COR-L47 (cell line): ENCODE measurements at regions not wholly inside any gene's neighbourhood (a gene's known extent, or its start where the extent isn't known, plus 50 kb on each side); places are given as distances from the start of the nearest gene placed in this dataset.
A peak's percentile ranks its signal among the peaks of the same experiment; 100 is the strongest.

Experiments used
- DNase-seq: peaks from one replicate; lab custom pipeline; 2025; lab: John Stamatoyannopoulos, UW

DNA sequence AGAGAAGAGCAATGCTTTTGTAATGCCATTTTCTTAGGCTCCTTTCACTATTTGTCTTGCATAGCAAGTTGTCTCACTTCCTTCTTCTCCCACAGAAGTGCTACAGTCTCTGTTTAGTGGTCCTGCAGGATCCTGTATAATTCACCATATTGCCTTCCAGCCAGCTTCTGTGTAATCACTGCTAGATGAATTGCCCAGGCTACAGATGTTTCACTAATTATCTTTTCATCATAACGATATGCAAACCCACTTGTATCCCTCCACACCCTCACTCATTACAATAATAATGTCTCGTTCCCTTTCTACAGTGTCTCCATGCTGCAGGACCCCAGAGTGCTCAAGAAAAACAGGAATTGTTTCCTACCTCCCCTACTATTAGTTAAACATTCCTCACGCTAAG is 402.9 kb downstream of the TBL1XR1 start:
- no peak for DNase-seq

DNA sequence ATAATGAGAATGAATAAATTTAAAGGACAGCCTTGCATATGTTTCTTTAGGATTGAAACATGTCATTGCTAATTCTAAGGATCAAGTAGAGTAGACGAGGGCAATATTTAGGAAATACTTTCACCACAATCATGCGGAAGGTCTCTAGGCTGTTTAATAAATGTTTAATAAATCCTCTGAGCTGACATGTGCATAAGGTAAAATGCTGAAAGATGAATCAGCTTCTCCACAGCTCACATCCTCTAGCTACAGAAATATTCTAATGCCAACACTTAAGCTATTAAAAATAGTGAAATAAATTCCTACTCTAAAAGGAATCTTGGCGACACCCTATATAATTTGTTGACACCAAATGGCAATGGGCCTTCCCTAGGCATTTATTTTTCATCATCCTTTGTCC is 407.3 kb downstream of the TBL1XR1 start:
- DNase-seq = no peak

DNA sequence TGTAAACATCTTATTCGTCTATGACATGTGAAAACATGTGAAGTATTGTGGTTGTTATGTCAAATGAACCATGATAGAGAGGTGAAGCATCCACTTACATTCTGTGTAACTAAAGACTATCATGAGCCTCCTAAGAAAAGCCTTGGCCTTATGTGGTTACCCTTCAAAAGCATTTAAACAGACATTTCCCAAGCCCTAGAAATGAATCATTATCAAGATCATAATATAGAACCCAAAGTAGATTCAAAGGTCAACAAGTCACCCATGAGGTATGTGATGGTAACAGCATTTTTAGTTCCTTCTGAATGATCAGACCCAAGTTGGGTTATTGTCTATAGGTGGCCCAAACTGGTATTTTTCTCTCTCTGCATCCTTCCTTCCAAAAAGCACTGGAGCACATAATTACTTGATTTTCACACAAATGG is 408.0 kb downstream of the TBL1XR1 start:
- no peak for DNase-seq

DNA sequence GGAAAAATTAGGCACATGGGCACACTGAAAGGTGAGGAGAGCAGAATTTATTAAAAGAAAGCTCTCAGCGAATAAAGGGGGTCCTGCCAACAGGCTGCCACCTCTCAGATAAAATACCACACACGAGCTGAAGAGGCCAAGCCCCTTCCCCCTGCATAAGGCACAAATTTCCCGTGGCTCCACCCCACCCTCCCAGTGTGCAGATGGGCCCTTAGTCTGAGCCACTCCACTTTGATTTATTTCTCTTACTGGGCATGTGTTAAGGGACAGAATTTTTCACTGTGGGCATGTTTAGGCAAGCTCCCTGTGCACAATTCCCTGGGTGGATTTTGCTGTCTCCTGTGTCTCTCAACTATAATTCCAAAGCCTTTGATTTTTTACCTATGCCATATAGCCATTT is 409.8 kb downstream of the TBL1XR1 start:
- no peak for DNase-seq

DNA sequence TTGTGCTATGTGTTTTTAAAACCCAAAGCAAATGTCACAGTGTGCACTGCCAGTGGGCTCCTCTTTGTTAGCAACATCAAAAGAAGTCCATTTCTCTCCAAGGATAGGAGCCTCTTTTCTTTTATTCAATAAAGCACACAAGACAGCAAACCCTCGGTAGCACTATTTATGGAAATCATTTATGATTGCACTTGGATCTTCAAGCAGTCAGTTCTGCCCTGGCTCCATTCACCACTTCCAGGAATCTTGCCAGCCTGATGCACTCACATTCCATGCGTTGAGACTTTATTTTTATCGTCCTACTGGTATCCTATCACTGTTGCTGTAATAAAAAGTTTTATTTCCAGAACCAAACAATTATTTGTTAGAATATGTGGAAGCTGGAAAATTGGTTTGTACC is 412.1 kb downstream of the TBL1XR1 start:
- no peak for DNase-seq

DNA sequence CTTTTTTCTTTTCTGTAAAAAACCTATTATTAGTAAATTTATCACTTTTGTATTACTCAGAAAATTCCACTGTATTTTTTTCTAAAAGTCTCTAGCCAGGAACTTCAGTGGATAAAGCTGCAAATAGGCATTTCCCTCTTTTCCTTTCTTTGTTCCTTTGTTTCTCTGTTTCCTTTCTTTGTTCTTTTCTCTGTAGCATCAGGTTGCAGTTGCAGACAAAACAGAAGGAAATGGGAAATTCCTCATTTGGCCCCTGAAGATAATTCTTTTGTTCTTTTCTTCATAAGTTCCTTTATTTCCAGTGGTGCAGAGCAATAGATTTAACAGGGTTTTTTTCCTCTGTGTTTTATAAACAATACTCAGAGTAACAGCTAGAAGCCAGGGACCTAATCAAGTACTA is 416.5 kb downstream of the TBL1XR1 start:
- DNase-seq = no peak

DNA sequence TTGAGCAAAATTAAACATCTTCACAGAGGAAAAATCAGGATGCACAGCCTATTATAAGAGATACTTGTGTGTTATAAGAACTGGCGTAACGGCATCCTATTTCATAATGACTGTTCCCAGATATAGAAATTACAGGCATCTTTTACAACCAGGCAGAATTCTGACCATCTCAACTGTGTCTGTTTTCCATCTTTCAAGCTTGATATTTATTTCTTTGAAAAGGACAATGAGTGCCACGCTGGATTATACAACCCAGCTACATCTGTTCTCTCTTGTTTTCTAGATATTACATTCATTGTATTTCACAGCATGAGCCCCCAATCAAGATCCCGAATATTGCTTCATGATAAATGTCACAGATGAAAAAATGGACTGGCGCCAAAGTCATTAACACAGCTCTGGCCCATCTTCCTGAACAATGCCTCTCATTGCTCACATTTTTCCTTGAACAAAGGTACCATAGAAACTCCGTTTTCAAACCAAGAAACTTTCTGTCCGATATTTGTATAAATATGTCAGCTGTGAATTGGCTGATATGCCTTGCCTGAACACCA is 420.6 kb downstream of the TBL1XR1 start:
- DNase-seq = peak; percentile 99

DNA sequence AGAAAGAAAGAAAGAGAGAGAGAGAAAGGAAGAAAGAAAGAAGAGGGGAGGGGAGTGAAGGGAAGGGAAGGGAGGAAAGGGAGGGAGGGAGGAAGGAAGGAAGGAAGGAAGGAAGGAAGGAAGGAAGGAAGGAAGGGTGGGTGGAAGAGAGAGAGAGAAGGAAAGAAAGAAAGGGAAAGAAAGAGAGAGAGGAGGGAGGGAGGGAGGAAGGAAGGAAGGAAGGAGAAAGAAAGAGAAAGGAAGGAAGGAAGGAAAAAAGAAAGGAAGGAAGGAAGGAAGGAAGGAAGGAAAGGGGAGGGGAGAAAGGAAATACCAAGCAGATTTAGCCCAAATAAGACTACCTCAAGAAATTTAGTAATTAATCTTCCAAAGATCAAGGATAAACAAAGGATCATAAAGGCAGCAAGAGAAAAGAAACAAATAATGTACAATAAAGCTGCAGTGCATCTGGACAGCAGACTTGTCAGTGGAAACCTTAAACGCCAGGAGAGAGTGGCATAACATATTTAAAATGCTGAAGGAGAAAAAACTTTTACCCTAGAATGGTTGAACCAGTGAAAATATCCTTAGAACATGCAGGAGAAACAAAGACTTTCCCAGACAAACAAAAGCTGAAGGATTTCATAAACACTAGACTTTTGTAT is 427.6 kb downstream of the TBL1XR1 start:
- no peak for DNase-seq

DNA sequence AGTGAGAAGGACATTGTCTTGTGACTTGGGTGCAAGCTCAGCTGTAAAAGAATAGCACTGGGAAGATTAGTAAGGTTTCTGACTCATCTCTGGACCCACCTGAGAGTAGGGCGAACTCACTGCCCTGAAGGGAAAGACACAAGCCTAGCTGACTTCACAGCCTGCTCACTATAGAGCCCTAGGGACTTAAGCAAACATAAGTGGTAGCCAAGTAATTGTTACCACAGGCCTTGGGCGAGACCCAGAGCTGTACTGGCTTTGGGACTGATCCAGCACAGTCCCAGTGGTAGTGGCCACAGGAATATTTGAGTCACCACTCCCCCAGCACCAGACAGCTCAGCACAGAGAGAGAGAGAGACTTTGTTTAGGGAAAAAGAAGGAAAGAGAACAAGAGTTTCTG is 429.9 kb downstream of the TBL1XR1 start:
- no peak for DNase-seq

DNA sequence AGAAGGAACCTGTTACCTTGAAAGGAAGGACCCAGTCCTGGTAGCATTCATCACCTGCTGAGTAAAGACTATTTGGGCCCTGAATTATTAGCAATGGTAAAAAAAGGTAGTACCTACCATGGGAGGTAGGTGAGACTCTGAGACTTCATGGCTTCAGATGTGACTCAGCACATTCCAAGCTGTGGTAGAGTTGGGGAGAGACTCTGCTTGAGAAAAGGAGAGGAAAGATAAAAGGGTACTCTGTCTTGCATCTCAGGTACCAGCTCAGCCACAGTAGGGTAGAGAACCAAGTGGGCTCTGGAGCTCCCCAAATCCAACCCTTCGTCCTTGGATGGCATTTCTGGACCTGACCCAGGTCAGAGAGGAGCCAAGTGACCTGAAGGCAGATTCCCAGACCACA is 430.4 kb downstream of the TBL1XR1 start:
- no peak for DNase-seq

DNA sequence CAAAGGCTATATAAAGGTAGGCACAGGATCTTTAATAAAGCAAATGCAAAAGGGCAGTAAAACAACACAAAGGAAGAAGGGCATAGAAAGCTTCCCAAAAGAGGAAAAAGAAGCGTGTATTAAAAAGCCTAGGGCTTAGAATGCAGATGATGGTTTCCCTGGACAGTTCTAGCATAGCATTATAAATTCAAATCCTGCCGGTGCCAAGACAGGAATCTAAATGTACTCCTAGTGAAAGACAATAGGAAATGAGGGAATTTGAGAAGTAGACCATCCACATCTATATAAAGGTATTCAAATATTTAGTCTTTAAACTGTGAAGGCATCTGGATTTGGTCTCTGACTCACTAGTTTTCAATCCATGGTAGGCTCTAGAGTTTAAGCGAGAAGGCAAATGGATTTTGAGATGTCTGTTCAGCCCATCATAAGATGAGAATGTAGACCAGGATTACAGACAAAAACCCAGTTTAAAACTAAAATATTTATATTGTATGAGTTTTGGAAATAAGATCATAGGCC is 431.8 kb downstream of the TBL1XR1 start:
- no peak for DNase-seq

DNA sequence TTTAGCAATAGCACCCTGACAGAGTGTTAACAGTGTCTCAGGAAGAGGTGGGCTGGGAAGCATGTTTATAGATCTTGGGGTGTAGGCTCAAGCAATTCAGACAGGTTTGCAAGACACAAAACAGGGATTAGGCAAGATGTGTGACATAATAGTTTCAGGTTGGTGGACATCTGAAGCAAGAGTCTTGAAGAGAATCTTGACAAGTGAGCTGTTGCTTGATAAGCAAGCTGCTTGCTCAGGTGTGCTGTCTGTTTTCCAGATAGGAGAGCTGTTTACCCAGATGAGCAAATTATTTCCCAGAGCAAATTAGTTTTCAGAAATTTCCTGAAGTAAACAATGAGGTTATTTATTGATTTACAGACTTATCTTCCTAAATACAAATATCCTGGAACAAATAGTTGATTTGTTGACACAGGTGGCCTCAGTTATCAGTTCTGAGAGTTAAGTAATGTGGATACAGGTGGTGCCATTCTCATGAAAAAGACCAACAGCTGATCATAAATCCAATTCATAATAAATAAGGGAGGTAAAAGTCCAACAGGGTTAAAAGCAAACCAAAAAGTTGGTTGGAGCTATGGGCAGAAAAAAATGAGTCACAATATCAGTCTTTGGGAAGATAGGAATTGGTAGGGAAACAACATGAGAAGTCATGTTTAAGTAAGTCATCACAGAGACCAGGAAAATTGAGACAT is 437.3 kb downstream of the TBL1XR1 start:
- DNase-seq = peak; percentile 16

DNA sequence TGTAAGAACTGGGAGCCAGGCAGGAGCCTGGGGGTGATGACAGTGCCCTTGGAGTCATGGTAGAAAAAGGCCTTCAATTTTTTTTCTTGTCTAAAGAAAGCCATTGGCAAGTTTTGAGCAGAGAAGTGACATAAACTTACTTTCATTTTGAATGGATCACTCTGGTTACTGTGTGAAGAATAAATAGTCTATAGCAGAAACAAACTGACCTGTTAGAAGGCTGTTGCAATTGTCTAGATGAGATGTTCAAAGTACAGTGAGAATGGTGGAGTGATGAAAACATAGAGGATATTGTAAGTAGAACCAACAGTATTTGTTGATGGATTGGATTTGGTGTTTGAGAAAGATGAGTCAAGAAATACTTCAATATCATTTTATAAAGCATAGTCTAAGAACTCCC is 439.9 kb downstream of the TBL1XR1 start:
- no peak for DNase-seq

DNA sequence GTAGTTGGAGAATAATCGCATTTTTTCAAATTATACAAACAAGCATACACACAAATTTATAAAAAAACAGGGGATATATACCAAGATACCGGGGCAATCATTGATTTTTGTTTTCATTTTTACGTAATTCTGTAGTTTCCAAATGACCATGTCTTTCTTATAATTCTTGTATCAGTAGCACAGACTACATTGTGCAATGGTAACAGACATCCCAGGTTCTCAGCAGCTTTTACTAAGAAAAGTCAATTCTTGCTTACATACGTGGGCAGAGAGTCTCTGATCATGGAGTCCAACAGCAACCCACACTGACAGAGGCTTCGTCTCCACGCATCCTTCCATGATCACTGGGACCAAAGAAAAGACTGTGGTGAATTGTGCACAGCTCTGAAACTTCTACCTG is 441.3 kb downstream of the TBL1XR1 start:
- no peak for DNase-seq

DNA sequence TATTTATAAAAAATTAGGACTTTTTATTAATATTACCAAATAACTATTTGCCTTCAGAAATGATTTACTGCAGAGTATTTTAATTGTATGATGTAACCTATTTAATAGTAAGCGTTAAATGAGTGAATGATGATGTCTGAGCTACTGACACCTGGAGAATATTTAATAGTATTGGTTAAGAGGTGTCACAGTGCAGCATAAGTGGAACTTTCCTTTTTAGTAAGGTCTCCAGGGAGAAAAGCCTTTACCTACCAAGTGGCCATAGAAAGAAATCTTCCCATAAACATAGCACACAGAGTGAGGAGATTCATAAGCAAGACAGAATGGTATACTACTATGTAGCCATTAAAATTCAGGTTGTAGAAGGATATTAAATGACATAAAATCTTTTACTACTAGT is 441.7 kb downstream of the TBL1XR1 start:
- DNase-seq = no peak

DNA sequence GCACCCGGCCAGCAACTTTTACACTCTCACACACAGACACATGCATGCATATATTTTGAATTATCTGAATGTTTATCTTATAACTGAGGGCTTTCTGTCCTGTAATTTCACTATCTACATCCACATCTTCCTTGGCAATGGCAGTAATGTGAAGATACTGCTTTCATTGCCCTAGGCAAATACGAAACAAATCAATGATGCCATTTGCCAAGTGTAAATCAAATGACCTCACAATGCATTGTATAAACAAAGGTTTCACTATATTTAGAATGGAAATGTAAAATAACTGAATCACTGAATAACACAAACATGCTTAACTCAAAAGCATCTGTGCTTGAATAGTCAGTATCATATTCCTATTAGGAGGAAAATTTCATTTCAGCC is 455.6 kb downstream of the TBL1XR1 start:
- DNase-seq = no peak

DNA sequence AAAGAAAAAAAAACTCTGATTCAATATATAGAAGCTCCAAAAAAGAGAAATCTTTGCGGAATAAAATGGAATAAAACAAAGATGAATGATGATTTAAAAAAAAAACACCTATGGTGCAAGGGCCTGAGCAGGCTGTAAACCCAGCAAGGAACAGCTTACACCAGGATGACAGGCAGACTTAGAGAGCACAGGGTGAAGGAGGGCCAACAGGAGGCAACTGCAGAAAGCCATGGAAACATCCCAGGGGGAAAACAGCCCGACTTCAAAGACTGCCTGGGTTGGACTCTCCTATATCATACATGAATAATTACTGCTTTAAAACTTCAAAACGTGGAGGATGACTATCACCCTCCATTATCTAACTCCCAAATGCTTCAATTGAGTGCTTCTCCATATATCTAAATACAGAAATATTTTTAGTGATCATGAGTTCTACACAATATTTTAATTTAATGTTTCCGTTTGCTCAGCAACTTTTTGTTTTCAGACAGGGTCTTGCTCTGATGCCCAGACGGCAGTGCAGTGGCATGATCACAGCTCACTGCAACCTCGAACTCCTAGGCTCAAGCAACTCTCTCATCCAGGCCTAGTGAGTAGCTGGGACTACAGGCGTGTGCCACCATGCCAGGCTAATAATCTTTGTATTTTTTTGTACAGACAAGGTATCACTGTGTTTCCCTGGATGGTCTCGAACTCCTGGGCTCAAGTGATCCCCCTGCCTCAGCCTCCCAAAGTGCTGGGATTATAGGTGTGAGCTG is 456.2 kb downstream of the TBL1XR1 start:
- DNase-seq = no peak

DNA sequence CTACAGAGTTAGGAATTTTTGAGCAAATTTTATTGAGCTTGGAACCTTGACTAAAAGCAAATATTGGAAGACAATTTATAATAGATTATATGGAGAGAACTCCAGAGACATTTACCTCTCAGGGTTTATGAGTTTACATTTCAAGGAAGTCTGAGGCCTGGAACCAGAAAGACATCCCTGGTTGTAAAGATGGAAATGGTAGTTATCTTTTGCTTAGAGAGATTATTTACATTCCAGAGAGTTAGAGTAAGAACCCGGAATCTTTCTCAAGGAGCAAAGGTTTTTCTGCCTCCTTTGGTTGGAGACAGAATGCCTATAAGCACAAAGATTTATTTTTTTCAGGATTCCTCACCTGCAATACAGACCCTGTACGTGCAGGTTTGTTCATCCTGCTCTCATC is 458.1 kb downstream of the TBL1XR1 start:
- DNase-seq = no peak

DNA sequence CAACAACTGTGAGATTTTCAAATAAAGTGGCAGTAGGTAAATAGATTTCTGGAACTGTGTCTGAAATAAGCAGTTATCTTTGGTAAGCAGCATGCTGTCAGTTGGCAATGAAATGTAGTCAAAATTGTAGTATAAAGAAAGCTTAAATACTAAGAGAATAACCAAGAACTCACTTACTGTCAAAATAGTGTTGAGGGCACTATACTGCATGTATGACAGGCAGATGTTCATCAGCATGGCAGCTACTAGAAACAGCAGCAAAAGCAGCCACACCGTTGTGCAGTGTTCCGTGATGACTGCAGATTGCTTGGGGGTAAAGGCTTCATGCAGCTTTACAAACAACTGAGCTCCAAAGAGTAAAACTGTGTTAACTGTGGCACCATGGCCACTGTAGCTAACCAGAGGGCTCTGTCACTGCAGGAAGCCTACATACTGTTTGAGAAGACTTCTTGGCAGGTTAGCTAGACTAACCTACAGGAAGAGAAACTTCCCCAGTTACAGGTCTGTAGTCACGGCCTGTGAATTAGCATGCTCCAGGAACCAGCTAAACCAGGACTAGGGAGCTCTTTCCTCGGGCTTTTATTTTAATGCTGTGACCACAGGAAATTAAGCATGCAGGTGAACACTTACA is 459.7 kb downstream of the TBL1XR1 start:
- no peak for DNase-seq

DNA sequence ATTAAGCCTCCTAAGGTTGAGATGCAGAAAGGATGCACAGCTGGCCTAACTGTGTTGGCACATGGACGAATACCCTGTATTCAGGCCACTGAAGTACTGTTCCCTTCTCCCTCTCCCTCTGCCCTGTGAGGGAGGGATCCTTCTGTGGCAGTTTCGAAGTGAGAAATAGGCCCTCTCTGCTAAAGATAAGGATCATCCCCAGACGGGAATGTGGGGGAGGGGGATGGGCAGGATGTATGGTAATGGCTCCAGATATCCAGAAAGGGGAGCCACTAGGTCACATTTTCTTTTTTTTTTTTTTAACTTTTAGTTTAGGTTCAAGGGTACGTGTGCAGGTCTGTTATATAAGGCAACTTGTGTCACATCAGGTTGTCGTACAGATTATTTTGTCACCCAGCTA is 463.1 kb downstream of the TBL1XR1 start:
- no peak for DNase-seq

DNA sequence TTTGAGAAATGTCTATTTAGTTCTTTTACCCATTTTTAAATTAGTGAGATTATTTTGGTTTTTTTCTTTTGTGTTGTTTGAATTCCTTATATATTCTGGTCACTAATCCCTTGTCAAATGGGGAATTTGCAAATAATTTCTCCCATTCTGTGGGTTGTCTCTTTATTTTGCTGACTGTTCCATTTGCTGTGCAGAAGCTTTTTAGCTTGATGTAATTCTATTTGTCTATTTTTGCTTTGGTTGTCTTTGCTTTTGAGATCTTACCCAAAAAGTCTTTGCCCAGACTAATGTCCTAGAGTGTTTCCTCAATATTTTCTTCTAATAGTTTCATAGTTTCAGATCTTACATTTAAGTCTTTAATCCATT is 472.9 kb downstream of the TBL1XR1 start:
- DNase-seq = no peak

DNA sequence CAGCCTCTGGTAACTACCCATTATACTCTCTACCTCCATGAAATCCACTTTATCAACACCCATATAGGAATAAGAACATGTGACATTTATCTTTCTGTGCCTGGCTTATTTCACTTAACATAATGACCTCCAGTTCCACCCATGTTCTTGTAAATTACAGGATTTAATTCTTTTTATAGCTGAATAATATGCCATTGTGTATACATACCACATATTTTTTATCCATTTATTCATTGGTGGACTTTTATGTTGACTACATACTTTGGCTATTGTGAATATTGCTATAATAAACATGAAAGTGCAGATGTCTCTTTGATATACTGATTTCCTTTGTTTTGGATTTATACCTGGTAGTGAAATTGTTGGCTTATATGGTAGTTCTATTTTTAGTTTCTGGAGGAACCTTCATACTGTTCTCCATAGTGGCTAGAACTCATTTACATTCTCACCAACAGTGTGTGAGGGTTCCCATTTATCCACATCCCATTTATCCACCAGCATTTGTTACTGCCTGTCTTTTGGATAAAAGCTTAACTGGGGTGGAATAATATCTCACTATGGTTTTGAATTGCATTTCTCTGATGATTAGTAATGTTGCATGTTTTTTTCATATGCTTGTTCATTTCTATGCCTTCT is 473.4 kb downstream of the TBL1XR1 start:
- no peak for DNase-seq
